ENCODE measurements at regions not wholly inside any gene's neighbourhood (a gene's known extent, or its start where the extent isn't known, plus 50 kb on each side); places are given as distances from the start of the nearest gene placed in this dataset.

DNA sequence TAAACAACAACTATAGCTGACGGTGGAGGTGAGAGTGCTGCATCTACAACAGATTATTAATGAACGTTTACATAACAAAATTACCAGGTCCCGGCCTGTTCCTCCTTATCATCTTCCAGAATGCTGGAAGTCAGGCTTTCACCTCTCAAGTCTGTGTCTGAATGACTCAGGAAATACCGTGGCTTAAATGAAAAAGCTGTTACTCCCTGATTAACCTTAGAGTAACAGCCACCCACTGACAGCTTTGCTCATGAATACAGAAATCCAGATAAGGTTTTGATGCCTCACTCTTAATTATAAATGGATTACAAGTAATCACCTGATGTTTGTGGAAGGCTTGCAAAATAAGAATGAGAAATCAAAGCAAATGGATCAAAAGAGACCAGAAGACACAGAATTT, 885.3 kb upstream of the CELF4 start:
- no peak overlapping the region for H3K4me3 ChIP-seq (ENCODE audit: low read depth in 1 of 3, low read length in 3 of 3)
- H3K9ac ChIP-seq (ENCODE audit: low read depth in 1 of 2, low read length in 2 of 2): no peak overlapping the region
- no peak overlapping the region for H3K27ac ChIP-seq (ENCODE audit: low read depth in 1 of 2, low read length in 2 of 2)
- 15% methylated on average over 4 of the region's 4 CpGs for WGBS
- H3K4me1 ChIP-seq (ENCODE audit: control insufficient read depth in 4 of 4, insufficient read depth in 4 of 4, low read length in 3 of 4): no peaks in the 10 kb centered on the region
- H3K27me3 ChIP-seq (ENCODE audit: control insufficient read depth in 4 of 4, insufficient read depth in 4 of 4, low read length in 3 of 4): no peaks in the 10 kb centered on the region
- no peak for DNase-seq (ENCODE audit: low spot score)
- no peaks in the 10 kb centered on the region for H3K9me3 ChIP-seq (ENCODE audit: control insufficient read depth in 4 of 4, low read length in 3 of 4)
- TF ChIP-seq, protein P1, sequence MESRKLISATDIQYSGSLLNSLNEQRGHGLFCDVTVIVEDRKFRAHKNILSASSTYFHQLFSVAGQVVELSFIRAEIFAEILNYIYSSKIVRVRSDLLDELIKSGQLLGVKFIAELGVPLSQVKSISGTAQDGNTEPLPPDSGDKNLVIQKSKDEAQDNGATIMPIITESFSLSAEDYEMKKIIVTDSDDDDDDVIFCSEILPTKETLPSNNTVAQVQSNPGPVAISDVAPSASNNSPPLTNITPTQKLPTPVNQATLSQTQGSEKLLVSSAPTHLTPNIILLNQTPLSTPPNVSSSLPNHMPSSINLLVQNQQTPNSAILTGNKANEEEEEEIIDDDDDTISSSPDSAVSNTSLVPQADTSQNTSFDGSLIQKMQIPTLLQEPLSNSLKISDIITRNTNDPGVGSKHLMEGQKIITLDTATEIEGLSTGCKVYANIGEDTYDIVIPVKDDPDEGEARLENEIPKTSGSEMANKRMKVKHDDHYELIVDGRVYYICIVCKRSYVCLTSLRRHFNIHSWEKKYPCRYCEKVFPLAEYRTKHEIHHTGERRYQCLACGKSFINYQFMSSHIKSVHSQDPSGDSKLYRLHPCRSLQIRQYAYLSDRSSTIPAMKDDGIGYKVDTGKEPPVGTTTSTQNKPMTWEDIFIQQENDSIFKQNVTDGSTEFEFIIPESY (IDR thresholded peaks at IDR 0.05): no peak
- TF ChIP-seq, protein P2, sequence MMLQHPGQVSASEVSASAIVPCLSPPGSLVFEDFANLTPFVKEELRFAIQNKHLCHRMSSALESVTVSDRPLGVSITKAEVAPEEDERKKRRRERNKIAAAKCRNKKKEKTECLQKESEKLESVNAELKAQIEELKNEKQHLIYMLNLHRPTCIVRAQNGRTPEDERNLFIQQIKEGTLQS (IDR thresholded peaks at IDR 0.05): no peak
- TF ChIP-seq RXRA (IDR thresholded peaks at IDR 0.05) (no peak), SP1 (IDR thresholded peaks at IDR 0.05) (no peak), FOXA1 (IDR thresholded peaks at IDR 0.05) (no peak), GABPA (IDR thresholded peaks at IDR 0.05 in 1 of 2, conservative IDR thresholded peaks at IDR 0.05 in 1 of 2) (no peak), JUND (IDR thresholded peaks at IDR 0.05) (no peak)
- TF ChIP-seq, protein P3, sequence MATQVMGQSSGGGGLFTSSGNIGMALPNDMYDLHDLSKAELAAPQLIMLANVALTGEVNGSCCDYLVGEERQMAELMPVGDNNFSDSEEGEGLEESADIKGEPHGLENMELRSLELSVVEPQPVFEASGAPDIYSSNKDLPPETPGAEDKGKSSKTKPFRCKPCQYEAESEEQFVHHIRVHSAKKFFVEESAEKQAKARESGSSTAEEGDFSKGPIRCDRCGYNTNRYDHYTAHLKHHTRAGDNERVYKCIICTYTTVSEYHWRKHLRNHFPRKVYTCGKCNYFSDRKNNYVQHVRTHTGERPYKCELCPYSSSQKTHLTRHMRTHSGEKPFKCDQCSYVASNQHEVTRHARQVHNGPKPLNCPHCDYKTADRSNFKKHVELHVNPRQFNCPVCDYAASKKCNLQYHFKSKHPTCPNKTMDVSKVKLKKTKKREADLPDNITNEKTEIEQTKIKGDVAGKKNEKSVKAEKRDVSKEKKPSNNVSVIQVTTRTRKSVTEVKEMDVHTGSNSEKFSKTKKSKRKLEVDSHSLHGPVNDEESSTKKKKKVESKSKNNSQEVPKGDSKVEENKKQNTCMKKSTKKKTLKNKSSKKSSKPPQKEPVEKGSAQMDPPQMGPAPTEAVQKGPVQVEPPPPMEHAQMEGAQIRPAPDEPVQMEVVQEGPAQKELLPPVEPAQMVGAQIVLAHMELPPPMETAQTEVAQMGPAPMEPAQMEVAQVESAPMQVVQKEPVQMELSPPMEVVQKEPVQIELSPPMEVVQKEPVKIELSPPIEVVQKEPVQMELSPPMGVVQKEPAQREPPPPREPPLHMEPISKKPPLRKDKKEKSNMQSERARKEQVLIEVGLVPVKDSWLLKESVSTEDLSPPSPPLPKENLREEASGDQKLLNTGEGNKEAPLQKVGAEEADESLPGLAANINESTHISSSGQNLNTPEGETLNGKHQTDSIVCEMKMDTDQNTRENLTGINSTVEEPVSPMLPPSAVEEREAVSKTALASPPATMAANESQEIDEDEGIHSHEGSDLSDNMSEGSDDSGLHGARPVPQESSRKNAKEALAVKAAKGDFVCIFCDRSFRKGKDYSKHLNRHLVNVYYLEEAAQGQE (IDR thresholded peaks at IDR 0.05): no peak
- H3K36me3 ChIP-seq (ENCODE audit: control insufficient read depth in 4 of 4, insufficient read depth in 3 of 4, low read depth in 1 of 4, low read length in 3 of 4): no peaks in the 10 kb centered on the region

DNA sequence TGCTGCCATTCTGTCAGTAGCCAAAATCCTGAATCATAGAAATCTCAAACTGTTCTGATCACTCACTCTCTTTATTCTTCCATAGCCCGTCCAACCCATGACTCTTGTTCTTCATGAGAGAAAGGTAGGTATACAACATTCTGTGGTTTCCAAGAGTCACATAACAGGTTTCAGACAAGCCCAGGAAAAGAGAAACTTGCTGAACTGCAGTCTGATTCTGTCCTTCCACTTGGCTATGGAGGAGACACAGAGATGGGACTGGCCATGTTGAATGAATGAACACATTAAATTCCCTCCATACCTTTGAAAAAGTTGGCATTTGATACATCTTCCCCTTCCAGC, 880.2 kb upstream of the CELF4 start:
- no peak overlapping the region for H3K4me3 ChIP-seq (ENCODE audit: low read depth in 1 of 3, low read length in 3 of 3)
- no peaks in the 10 kb centered on the region for H3K4me1 ChIP-seq (ENCODE audit: control insufficient read depth in 4 of 4, insufficient read depth in 4 of 4, low read length in 3 of 4)
- WGBS: 77% methylated on average over 1 of the region's 1 CpG
- no peak overlapping the region for H3K9ac ChIP-seq (ENCODE audit: low read depth in 1 of 2, low read length in 2 of 2)
- TF ChIP-seq HNF4G (IDR thresholded peaks at IDR 0.05): no peak
- TF ChIP-seq SP1 (IDR thresholded peaks at IDR 0.05): no peak
- no peak for TF ChIP-seq YY1 (IDR thresholded peaks at IDR 0.05)
- H3K9me3 ChIP-seq (ENCODE audit: control insufficient read depth in 4 of 4, low read length in 3 of 4): no peaks in the 10 kb centered on the region
- H3K36me3 ChIP-seq (ENCODE audit: control insufficient read depth in 4 of 4, insufficient read depth in 3 of 4, low read depth in 1 of 4, low read length in 3 of 4): no peaks in the 10 kb centered on the region
- no peak for DNase-seq (ENCODE audit: low spot score)
- H3K27me3 ChIP-seq (ENCODE audit: control insufficient read depth in 4 of 4, insufficient read depth in 4 of 4, low read length in 3 of 4): no peaks in the 10 kb centered on the region
- no peak overlapping the region for H3K27ac ChIP-seq (ENCODE audit: low read depth in 1 of 2, low read length in 2 of 2)

DNA sequence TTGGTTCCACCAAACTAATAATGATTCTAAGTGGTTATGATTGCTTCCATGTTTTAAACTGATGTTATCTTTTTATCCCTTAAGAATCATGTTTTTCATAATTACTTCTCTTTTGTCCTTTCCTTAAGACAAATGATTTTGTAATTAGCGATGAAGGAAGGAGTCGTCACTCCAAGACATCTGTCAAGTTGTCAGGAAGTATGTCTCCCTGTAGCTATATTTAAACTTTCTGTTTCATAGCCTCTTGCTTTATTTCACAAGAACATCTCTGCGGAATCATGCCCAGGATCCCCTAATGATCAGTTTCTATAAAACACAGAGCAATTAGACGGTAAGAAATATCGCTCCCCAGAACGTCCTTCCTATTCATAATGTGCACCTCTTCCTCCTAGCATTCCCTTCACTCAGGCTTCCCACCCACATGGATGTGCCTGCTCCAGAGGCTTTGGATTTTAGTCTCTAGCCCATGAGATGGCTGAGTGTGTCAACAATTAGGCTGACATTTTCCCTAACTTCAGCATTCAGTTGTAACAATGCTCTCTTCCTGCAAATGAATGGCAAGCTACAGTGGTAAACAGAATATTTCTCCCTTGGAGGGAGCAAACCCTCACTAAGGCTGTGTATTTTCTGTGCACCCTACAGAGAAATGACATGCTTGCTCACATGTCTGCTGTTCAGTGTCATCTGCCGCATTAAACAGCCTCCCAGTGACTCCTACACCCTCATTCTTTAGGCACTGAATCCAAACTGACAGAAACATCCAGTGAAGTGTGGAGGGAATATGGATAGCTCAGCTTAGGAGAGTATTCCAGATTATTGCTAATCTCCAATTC, 879.6 kb upstream of the CELF4 start:
- no peak for DNase-seq (ENCODE audit: low spot score)
- Histone ChIP-seq H3K27me3 (ENCODE audit: control insufficient read depth in 4 of 4, insufficient read depth in 4 of 4, low read length in 3 of 4) (no peaks in the 10 kb centered on the region), H3K36me3 (ENCODE audit: control insufficient read depth in 4 of 4, insufficient read depth in 3 of 4, low read depth in 1 of 4, low read length in 3 of 4) (no peaks in the 10 kb centered on the region), H3K27ac (ENCODE audit: low read depth in 1 of 2, low read length in 2 of 2) (no peak overlapping the region), H3K4me3 (ENCODE audit: low read depth in 1 of 3, low read length in 3 of 3) (no peak overlapping the region), H3K9me3 (ENCODE audit: control insufficient read depth in 4 of 4, low read length in 3 of 4) (no peaks in the 10 kb centered on the region), H3K9ac (ENCODE audit: low read depth in 1 of 2, low read length in 2 of 2) (no peak overlapping the region), H3K4me1 (ENCODE audit: control insufficient read depth in 4 of 4, insufficient read depth in 4 of 4, low read length in 3 of 4) (no peaks in the 10 kb centered on the region)
- WGBS: 63% methylated on average over 7 of the region's 7 CpGs
- TF ChIP-seq, protein P4, sequence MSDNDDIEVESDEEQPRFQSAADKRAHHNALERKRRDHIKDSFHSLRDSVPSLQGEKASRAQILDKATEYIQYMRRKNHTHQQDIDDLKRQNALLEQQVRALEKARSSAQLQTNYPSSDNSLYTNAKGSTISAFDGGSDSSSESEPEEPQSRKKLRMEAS (IDR thresholded peaks at IDR 0.05): no peak
- TF ChIP-seq FOXA2 (IDR thresholded peaks at IDR 0.05) (no peak), RAD21 (IDR thresholded peaks at IDR 0.05) (no peak), TAF1 (conservative IDR thresholded peaks at IDR 0.05) (no peak), JUND (IDR thresholded peaks at IDR 0.05) (no peak), YY1 (IDR thresholded peaks at IDR 0.05) (no peak), HNF4G (IDR thresholded peaks at IDR 0.05) (no peak), SP1 (IDR thresholded peaks at IDR 0.05) (no peak), HNF4A (conservative IDR thresholded peaks at IDR 0.05) (no peak), EGR1 (IDR thresholded peaks at IDR 0.05; ENCODE audit: low read depth in 2 of 2) (no peak)
- TF ChIP-seq, protein P5, sequence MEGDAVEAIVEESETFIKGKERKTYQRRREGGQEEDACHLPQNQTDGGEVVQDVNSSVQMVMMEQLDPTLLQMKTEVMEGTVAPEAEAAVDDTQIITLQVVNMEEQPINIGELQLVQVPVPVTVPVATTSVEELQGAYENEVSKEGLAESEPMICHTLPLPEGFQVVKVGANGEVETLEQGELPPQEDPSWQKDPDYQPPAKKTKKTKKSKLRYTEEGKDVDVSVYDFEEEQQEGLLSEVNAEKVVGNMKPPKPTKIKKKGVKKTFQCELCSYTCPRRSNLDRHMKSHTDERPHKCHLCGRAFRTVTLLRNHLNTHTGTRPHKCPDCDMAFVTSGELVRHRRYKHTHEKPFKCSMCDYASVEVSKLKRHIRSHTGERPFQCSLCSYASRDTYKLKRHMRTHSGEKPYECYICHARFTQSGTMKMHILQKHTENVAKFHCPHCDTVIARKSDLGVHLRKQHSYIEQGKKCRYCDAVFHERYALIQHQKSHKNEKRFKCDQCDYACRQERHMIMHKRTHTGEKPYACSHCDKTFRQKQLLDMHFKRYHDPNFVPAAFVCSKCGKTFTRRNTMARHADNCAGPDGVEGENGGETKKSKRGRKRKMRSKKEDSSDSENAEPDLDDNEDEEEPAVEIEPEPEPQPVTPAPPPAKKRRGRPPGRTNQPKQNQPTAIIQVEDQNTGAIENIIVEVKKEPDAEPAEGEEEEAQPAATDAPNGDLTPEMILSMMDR (IDR thresholded peaks at IDR 0.05; ENCODE audit: low read depth, low read length, missing input control): no peak
- TF ChIP-seq, protein P1 (IDR thresholded peaks at IDR 0.05): no peak

All from liver (tissue), 8 donors.